ENCODE measurements at regions not wholly inside any gene's neighbourhood (a gene's known extent, or its start where the extent isn't known, plus 50 kb on each side); places are given as distances from the start of the nearest gene placed in this dataset.

DNA sequence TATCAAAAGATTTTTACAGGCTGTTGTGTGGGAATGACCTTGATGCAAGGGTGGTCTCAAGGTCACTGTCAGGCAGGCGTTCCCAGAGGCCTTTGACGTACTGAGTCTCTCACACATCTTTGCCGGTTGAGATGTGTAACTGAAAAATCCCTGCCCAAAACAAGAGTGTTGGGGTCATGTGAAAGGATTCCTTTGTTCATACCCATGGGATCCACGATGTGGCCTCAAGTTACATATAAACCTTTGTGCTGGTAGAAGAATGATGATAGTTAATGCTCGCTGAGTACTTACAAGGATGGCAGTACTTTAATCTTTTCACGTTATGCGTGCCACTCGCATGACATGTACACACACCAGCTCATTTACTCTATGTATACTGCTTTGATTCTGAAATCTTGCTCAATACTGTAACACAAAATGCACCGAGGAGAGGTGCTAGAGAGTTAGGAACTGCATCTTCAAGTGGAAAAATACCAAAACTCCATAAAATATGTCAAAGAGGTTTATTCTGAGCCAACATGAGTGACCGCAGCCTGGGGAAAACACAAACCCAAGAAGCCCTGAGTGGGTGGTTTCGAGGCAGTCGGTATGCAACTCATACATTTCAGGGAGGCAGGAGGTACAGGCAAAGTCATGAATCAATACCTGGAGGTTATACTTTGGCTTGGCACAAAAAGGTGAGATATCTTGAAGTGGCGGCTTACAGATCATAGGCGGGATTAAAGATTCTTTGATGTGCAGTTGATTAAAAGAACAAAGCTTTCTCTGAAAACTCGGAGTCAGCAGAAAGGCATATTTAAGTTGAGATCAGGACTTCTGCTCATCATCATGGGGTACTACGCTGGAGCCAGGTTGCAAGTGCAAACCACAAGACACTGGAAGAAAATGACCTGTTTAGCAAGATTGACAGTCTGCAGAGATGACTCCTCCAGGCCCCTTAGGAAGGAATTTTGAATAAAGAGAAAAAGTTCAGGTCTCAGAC, 87.4 kb upstream of the ARHGEF7 start:
- Histone ChIP-seq H3K4me1 (ENCODE audit: insufficient read depth) (no peaks in the 10 kb centered on the region), H3K4me2 (no peak overlapping the region), H3K4me3 (no peak overlapping the region), H3K9me2 (ENCODE audit: insufficient read depth) (peaks cover 7% of the 10 kb centered on the region; the same call in 1 of the 2 replicates), H3K79me2 (replicated peaks; ENCODE audit: insufficient read depth) (no peaks in the 10 kb centered on the region), H3K36me3 (ENCODE audit: insufficient read depth) (no peaks in the 10 kb centered on the region), H3K27me3 (ENCODE audit: insufficient read depth) (no peaks in the 10 kb centered on the region), H2AFZ (no peak overlapping the region), H3F3A (replicated peaks; ENCODE audit: low read depth) (no peaks in the 10 kb centered on the region), H4K20me1 (replicated peaks; ENCODE audit: insufficient read depth) (no peaks in the 10 kb centered on the region), H3K27ac (ENCODE audit: low read depth) (no peak overlapping the region)
- H3K36me3 Mint-ChIP-seq (ENCODE audit: low read depth): no peaks in the 10 kb centered on the region; the same call in 2 of the 3 replicates
- no peaks in the 10 kb centered on the region for H3K9me3 Mint-ChIP-seq
- no peaks in the 10 kb centered on the region for H3K4me1 Mint-ChIP-seq
- DNase-seq (ENCODE audit: low spot score): no peak
- H3K4me3 Mint-ChIP-seq: no peak overlapping the region
- H3K27me3 Mint-ChIP-seq (ENCODE audit: insufficient read depth, low read depth, poor library complexity): peaks cover 4% of the 10 kb centered on the region
- no peak overlapping the region for H3K27ac Mint-ChIP-seq
- ATAC-seq: no peak
- TF ChIP-seq, protein P1, sequence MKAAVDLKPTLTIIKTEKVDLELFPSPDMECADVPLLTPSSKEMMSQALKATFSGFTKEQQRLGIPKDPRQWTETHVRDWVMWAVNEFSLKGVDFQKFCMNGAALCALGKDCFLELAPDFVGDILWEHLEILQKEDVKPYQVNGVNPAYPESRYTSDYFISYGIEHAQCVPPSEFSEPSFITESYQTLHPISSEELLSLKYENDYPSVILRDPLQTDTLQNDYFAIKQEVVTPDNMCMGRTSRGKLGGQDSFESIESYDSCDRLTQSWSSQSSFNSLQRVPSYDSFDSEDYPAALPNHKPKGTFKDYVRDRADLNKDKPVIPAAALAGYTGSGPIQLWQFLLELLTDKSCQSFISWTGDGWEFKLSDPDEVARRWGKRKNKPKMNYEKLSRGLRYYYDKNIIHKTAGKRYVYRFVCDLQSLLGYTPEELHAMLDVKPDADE (IDR thresholded peaks at IDR 0.05): no peak
- TF ChIP-seq, protein P2, sequence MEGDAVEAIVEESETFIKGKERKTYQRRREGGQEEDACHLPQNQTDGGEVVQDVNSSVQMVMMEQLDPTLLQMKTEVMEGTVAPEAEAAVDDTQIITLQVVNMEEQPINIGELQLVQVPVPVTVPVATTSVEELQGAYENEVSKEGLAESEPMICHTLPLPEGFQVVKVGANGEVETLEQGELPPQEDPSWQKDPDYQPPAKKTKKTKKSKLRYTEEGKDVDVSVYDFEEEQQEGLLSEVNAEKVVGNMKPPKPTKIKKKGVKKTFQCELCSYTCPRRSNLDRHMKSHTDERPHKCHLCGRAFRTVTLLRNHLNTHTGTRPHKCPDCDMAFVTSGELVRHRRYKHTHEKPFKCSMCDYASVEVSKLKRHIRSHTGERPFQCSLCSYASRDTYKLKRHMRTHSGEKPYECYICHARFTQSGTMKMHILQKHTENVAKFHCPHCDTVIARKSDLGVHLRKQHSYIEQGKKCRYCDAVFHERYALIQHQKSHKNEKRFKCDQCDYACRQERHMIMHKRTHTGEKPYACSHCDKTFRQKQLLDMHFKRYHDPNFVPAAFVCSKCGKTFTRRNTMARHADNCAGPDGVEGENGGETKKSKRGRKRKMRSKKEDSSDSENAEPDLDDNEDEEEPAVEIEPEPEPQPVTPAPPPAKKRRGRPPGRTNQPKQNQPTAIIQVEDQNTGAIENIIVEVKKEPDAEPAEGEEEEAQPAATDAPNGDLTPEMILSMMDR (conservative IDR thresholded peaks at IDR 0.05; ENCODE audit: low read depth in 2 of 2): no peak
- TF ChIP-seq, protein P3, sequence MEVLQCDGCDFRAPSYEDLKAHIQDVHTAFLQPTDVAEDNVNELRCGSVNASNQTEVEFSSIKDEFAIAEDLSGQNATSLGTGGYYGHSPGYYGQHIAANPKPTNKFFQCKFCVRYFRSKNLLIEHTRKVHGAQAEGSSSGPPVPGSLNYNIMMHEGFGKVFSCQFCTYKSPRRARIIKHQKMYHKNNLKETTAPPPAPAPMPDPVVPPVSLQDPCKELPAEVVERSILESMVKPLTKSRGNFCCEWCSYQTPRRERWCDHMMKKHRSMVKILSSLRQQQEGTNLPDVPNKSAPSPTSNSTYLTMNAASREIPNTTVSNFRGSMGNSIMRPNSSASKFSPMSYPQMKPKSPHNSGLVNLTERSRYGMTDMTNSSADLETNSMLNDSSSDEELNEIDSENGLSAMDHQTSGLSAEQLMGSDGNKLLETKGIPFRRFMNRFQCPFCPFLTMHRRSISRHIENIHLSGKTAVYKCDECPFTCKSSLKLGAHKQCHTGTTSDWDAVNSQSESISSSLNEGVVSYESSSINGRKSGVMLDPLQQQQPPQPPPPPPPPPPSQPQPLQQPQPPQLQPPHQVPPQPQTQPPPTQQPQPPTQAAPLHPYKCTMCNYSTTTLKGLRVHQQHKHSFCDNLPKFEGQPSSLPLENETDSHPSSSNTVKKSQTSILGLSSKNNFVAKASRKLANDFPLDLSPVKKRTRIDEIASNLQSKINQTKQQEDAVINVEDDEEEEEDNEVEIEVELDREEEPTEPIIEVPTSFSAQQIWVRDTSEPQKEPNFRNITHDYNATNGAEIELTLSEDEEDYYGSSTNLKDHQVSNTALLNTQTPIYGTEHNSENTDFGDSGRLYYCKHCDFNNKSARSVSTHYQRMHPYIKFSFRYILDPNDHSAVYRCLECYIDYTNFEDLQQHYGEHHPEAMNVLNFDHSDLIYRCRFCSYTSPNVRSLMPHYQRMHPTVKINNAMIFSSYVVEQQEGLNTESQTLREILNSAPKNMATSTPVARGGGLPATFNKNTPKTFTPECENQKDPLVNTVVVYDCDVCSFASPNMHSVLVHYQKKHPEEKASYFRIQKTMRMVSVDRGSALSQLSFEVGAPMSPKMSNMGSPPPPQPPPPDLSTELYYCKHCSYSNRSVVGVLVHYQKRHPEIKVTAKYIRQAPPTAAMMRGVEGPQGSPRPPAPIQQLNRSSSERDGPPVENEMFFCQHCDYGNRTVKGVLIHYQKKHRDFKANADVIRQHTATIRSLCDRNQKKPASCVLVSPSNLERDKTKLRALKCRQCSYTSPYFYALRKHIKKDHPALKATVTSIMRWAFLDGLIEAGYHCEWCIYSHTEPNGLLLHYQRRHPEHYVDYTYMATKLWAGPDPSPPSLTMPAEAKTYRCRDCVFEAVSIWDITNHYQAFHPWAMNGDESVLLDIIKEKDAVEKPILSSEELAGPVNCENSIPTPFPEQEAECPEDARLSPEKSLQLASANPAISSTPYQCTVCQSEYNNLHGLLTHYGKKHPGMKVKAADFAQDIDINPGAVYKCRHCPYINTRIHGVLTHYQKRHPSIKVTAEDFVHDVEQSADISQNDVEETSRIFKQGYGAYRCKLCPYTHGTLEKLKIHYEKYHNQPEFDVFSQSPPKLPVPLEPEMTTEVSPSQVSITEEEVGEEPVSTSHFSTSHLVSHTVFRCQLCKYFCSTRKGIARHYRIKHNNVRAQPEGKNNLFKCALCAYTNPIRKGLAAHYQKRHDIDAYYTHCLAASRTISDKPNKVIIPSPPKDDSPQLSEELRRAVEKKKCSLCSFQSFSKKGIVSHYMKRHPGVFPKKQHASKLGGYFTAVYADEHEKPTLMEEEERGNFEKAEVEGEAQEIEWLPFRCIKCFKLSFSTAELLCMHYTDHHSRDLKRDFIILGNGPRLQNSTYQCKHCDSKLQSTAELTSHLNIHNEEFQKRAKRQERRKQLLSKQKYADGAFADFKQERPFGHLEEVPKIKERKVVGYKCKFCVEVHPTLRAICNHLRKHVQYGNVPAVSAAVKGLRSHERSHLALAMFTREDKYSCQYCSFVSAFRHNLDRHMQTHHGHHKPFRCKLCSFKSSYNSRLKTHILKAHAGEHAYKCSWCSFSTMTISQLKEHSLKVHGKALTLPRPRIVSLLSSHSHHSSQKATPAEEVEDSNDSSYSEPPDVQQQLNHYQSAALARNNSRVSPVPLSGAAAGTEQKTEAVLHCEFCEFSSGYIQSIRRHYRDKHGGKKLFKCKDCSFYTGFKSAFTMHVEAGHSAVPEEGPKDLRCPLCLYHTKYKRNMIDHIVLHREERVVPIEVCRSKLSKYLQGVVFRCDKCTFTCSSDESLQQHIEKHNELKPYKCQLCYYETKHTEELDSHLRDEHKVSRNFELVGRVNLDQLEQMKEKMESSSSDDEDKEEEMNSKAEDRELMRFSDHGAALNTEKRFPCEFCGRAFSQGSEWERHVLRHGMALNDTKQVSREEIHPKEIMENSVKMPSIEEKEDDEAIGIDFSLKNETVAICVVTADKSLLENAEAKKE (CRISPR knock-in tag; IDR thresholded peaks at IDR 0.05): no peak
- TF ChIP-seq ZNF331 (CRISPR knock-in tag; IDR thresholded peaks at IDR 0.05; ENCODE audit: low read depth) (no peak), ZNF114 (CRISPR knock-in tag; IDR thresholded peaks at IDR 0.05) (no peak), EZH2 (IDR thresholded peaks at IDR 0.05; ENCODE audit: low read depth, unreplicated experiment) (no peak), CREB1 (CRISPR knock-in tag; IDR thresholded peaks at IDR 0.05; ENCODE audit: low read depth) (no peak), EZH2phosphoT487 (IDR thresholded peaks at IDR 0.05; ENCODE audit: unreplicated experiment) (no peak), POLR2AphosphoS5 (IDR thresholded peaks at IDR 0.05; ENCODE audit: low read depth) (no peak), JUNB (IDR thresholded peaks at IDR 0.05; ENCODE audit: unreplicated experiment) (no peak), STAT1 (IDR thresholded peaks at IDR 0.05; ENCODE audit: unreplicated experiment) (no peak)
- TF ChIP-seq, protein P4, sequence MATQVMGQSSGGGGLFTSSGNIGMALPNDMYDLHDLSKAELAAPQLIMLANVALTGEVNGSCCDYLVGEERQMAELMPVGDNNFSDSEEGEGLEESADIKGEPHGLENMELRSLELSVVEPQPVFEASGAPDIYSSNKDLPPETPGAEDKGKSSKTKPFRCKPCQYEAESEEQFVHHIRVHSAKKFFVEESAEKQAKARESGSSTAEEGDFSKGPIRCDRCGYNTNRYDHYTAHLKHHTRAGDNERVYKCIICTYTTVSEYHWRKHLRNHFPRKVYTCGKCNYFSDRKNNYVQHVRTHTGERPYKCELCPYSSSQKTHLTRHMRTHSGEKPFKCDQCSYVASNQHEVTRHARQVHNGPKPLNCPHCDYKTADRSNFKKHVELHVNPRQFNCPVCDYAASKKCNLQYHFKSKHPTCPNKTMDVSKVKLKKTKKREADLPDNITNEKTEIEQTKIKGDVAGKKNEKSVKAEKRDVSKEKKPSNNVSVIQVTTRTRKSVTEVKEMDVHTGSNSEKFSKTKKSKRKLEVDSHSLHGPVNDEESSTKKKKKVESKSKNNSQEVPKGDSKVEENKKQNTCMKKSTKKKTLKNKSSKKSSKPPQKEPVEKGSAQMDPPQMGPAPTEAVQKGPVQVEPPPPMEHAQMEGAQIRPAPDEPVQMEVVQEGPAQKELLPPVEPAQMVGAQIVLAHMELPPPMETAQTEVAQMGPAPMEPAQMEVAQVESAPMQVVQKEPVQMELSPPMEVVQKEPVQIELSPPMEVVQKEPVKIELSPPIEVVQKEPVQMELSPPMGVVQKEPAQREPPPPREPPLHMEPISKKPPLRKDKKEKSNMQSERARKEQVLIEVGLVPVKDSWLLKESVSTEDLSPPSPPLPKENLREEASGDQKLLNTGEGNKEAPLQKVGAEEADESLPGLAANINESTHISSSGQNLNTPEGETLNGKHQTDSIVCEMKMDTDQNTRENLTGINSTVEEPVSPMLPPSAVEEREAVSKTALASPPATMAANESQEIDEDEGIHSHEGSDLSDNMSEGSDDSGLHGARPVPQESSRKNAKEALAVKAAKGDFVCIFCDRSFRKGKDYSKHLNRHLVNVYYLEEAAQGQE (IDR thresholded peaks at IDR 0.05; ENCODE audit: unreplicated experiment): no peak

Data from GM23338 (cell line).